ENCODE measurements at regions not wholly inside any gene's neighbourhood (a gene's known extent, or its start where the extent isn't known, plus 50 kb on each side); places are given as distances from the start of the nearest gene placed in this dataset.

- Histone ChIP-seq H3K36me3 (no peaks in the 10 kb centered on the region), H3K4me3 (no peak overlapping the region)
- no peak for ATAC-seq (ENCODE audit: low FRiP score in 2 of 2)
These were observed 115.8 kb downstream of the NHLRC3 start for GRCh38 chr13:39154041-39154440.

GRCh38 chr13:39159393-39159792 lies 121.1 kb downstream of the NHLRC3 start:
- TF ChIP-seq CTCF (IDR thresholded peaks at IDR 0.05) (no peak), POLR2AphosphoS5 (IDR thresholded peaks at IDR 0.05) (no peak), EP300 (IDR thresholded peaks at IDR 0.05) (no peak), POLR2A (IDR thresholded peaks at IDR 0.05) (no peak)
- Histone ChIP-seq H3K36me3 (no peaks in the 10 kb centered on the region), H3K4me1 (peaks cover 0 to 3% (median 0%) of the 10 kb centered on the region in 4 donors), H3K4me3 (no peak overlapping the region), H3K9me3 (no peaks in the 10 kb centered on the region), H3K27me3 (no peaks in the 10 kb centered on the region), H3K27ac (no peak overlapping the region)
- WGBS, 2 donors = 41 to 46% methylated on average over 4 of the region's 4 CpGs
- ATAC-seq (ENCODE audit: low FRiP score in 2 of 2) (no peak), DNase-seq (no peak)

More at GRCh38 chr13:39154041-39154440, 115.8 kb downstream of the NHLRC3 start:
- no peaks in the 10 kb centered on the region for H3K9me3 ChIP-seq
- no peak overlapping the region for H3K27ac ChIP-seq
- H3K4me1 ChIP-seq = no peaks in the 10 kb centered on the region
- no peaks in the 10 kb centered on the region for H3K27me3 ChIP-seq
- TF ChIP-seq POLR2AphosphoS5 (IDR thresholded peaks at IDR 0.05) (no peak), POLR2A (IDR thresholded peaks at IDR 0.05) (no peak), CTCF (IDR thresholded peaks at IDR 0.05) (no peak), EP300 (IDR thresholded peaks at IDR 0.05) (no peak)
- DNase-seq = no peak

- H3K36me3 ChIP-seq = no peaks in the 10 kb centered on the region
- no peak overlapping the region for H3K27ac ChIP-seq
- DNase-seq (no peak), ATAC-seq (ENCODE audit: low FRiP score in 2 of 2) (no peak)
- H3K4me3 ChIP-seq = no peak overlapping the region
- H3K27me3 ChIP-seq = no peaks in the 10 kb centered on the region
- no peaks in the 10 kb centered on the region for H3K9me3 ChIP-seq
- H3K4me1 ChIP-seq = peaks cover 0 to 3% (median 0%) of the 10 kb centered on the region in 4 donors
- TF ChIP-seq POLR2AphosphoS5 (IDR thresholded peaks at IDR 0.05) (no peak), POLR2A (IDR thresholded peaks at IDR 0.05) (no peak), EP300 (IDR thresholded peaks at IDR 0.05) (no peak), CTCF (IDR thresholded peaks at IDR 0.05) (no peak)
- 74 to 87% methylated on average over 1 of the region's 1 CpG for WGBS, 2 donors
These were observed 121.7 kb downstream of the NHLRC3 start for GRCh38 chr13:39159846-39160370.

- Histone ChIP-seq H3K27me3 (no peaks in the 10 kb centered on the region), H3K4me3 (no peak overlapping the region), H3K4me1 (no peaks in the 10 kb centered on the region), H3K36me3 (no peaks in the 10 kb centered on the region), H3K9me3 (no peaks in the 10 kb centered on the region), H3K27ac (no peak overlapping the region)
- ATAC-seq (ENCODE audit: low FRiP score in 2 of 2) (no peak), DNase-seq (no peak)
- TF ChIP-seq POLR2AphosphoS5 (IDR thresholded peaks at IDR 0.05) (no peak), POLR2A (IDR thresholded peaks at IDR 0.05) (no peak), CTCF (IDR thresholded peaks at IDR 0.05) (no peak), EP300 (IDR thresholded peaks at IDR 0.05) (no peak)
- 61 to 63% methylated on average over 3 of the region's 3 CpGs for WGBS, 2 donors
These were observed 128.8 kb downstream of the NHLRC3 start for GRCh38 chr13:39167018-39167417.

GRCh38 chr13:39170711-39171110 lies 132.5 kb downstream of the NHLRC3 start:
- H3K4me1 ChIP-seq = no peaks in the 10 kb centered on the region
- H3K36me3 ChIP-seq = no peaks in the 10 kb centered on the region
- no peaks in the 10 kb centered on the region for H3K9me3 ChIP-seq
- DNase-seq = no peak
- no peak overlapping the region for H3K4me3 ChIP-seq
- TF ChIP-seq EP300 (IDR thresholded peaks at IDR 0.05) (no peak), POLR2AphosphoS5 (IDR thresholded peaks at IDR 0.05) (no peak), POLR2A (IDR thresholded peaks at IDR 0.05) (no peak), CTCF (IDR thresholded peaks at IDR 0.05) (no peak)
- H3K27me3 ChIP-seq = no peaks in the 10 kb centered on the region
- WGBS, 2 donors = 64% methylated on average over 2 of the region's 2 CpGs
- no peak for ATAC-seq (ENCODE audit: low FRiP score in 2 of 2)
- H3K27ac ChIP-seq = no peak overlapping the region
